ENCODE measurements at regions not wholly inside any gene's neighbourhood (a gene's known extent, or its start where the extent isn't known, plus 50 kb on each side); places are given as distances from the start of the nearest gene placed in this dataset.

- no peak overlapping the region for H3K27ac Mint-ChIP-seq (ENCODE audit: unreplicated experiment)
- H3K9me3 Mint-ChIP-seq (ENCODE audit: unreplicated experiment) = no peaks in the 10 kb centered on the region
- H3K4me3 Mint-ChIP-seq (ENCODE audit: unreplicated experiment) = no peak overlapping the region
- DNase-seq (ENCODE audit: extremely low spot score, unreplicated experiment) = no peak
- no peaks in the 10 kb centered on the region for H3K4me1 Mint-ChIP-seq (ENCODE audit: unreplicated experiment)
- no peak for TF ChIP-seq CTCF (IDR thresholded peaks at IDR 0.05)
- no peaks in the 10 kb centered on the region for H3K27me3 Mint-ChIP-seq (ENCODE audit: unreplicated experiment)
- peaks cover 2% of the 10 kb centered on the region for H3K36me3 Mint-ChIP-seq (ENCODE audit: unreplicated experiment)
These were observed 186.2 kb downstream of the HS3ST3B1 start for GRCh38 chr17:14487068-14487467.

GRCh38 chr17:14482715-14483114 is 181.8 kb downstream of the HS3ST3B1 start:
- no peak overlapping the region for H3K27ac Mint-ChIP-seq (ENCODE audit: unreplicated experiment)
- peaks cover 3% of the 10 kb centered on the region for H3K9me3 Mint-ChIP-seq (ENCODE audit: unreplicated experiment)
- H3K4me3 Mint-ChIP-seq (ENCODE audit: unreplicated experiment) = no peak overlapping the region
- no peak for DNase-seq (ENCODE audit: extremely low spot score, unreplicated experiment)
- H3K36me3 Mint-ChIP-seq (ENCODE audit: unreplicated experiment) = peaks cover 2% of the 10 kb centered on the region
- no peaks in the 10 kb centered on the region for H3K4me1 Mint-ChIP-seq (ENCODE audit: unreplicated experiment)
- no peak for TF ChIP-seq CTCF (IDR thresholded peaks at IDR 0.05)
- no peaks in the 10 kb centered on the region for H3K27me3 Mint-ChIP-seq (ENCODE audit: unreplicated experiment)

- Mint-ChIP-seq H3K4me3 (ENCODE audit: unreplicated experiment) (no peak overlapping the region), H3K9me3 (ENCODE audit: unreplicated experiment) (peaks cover 3% of the 10 kb centered on the region), H3K4me1 (ENCODE audit: unreplicated experiment) (no peaks in the 10 kb centered on the region), H3K36me3 (ENCODE audit: unreplicated experiment) (peaks cover 2% of the 10 kb centered on the region), H3K27ac (ENCODE audit: unreplicated experiment) (no peak overlapping the region), H3K27me3 (ENCODE audit: unreplicated experiment) (no peaks in the 10 kb centered on the region)
- DNase-seq (ENCODE audit: extremely low spot score, unreplicated experiment) = no peak
- TF ChIP-seq CTCF (IDR thresholded peaks at IDR 0.05) = no peak
These were observed 180.8 kb downstream of the HS3ST3B1 start for GRCh38 chr17:14481664-14482063.

- peaks cover 17% of the 10 kb centered on the region for H3K4me1 Mint-ChIP-seq (ENCODE audit: unreplicated experiment)
- H3K9me3 Mint-ChIP-seq (ENCODE audit: unreplicated experiment) = peaks cover 4% of the 10 kb centered on the region
- no peak for TF ChIP-seq CTCF (IDR thresholded peaks at IDR 0.05)
- H3K27me3 Mint-ChIP-seq (ENCODE audit: unreplicated experiment) = no peaks in the 10 kb centered on the region
- H3K27ac Mint-ChIP-seq (ENCODE audit: unreplicated experiment) = no peak overlapping the region
- no peaks in the 10 kb centered on the region for H3K36me3 Mint-ChIP-seq (ENCODE audit: unreplicated experiment)
- DNase-seq (ENCODE audit: extremely low spot score, unreplicated experiment) = no peak
- H3K4me3 Mint-ChIP-seq (ENCODE audit: unreplicated experiment) = no peak overlapping the region
These were observed 173.7 kb downstream of the HS3ST3B1 start for GRCh38 chr17:14474591-14474990.

GRCh38 chr17:14471052-14471451 is 170.2 kb downstream of the HS3ST3B1 start:
- H3K36me3 Mint-ChIP-seq (ENCODE audit: unreplicated experiment) = no peaks in the 10 kb centered on the region
- H3K4me3 Mint-ChIP-seq (ENCODE audit: unreplicated experiment) = no peak overlapping the region
- no peak for TF ChIP-seq CTCF (IDR thresholded peaks at IDR 0.05)
- no peaks in the 10 kb centered on the region for H3K27me3 Mint-ChIP-seq (ENCODE audit: unreplicated experiment)
- H3K9me3 Mint-ChIP-seq (ENCODE audit: unreplicated experiment) = peaks cover 4% of the 10 kb centered on the region
- peak overlapping the region; percentile 85 for H3K27ac Mint-ChIP-seq (ENCODE audit: unreplicated experiment)
- peaks cover 23% of the 10 kb centered on the region for H3K4me1 Mint-ChIP-seq (ENCODE audit: unreplicated experiment)
- no peak for DNase-seq (ENCODE audit: extremely low spot score, unreplicated experiment)

All from osteocyte (in vitro differentiated cells).